K562 (cell line): ENCODE measurements at regions not wholly inside any gene's neighbourhood (a gene's known extent, or its start where the extent isn't known, plus 50 kb on each side); places are given as distances from the start of the nearest gene placed in this dataset.

Experiments
- ATAC-seq: fragments of 200-7000 bp; cut with Tn5 transposase; 3 replicates; pipeline ENCODE4 v1.9.1; 2020; ENCODE audit warnings: moderate library complexity
- BruUV-seq: library from RNA; stranded (reverse); fragments of 400-500 nt; replicated peaks from 2 replicates; lab custom pipeline; 2021; lab: Mats Ljungman, UMichigan
- CTCF ChIA-PET: fragments of 300-600 bp; formaldehyde crosslinking; extraction: SDS; loops from one replicate; lab custom pipeline; 2021; ENCODE audit warnings: low intra/inter-chr PET ratio; lab: Yijun Ruan, JAX
- POLR2A ChIA-PET: fragments of 300-600, 350-650 bp; sonication (Branson Sonifier 250); formaldehyde crosslinking; extraction: SDS; loops from one replicate; lab custom pipeline; 2021; ENCODE audit warnings: antibody characterized with exemption, inconsistent platforms; lab: Yijun Ruan, JAX
- DNase-seq, 4 experiments: peaks; one replicate each; pipeline versions ENCODE4 v3.0.0 to v3.0.0-alpha.2; 2011 to 2018; ENCODE audit warnings: low spot score in 3 of 4, mixed read lengths in 3 of 4; ENCODE audit errors: extremely low read depth in 1 of 4
- FAIRE-seq: peaks from 2 replicates; lab custom pipeline; 2011; peaks lifted over from hg19 to GRCh38; lab: Jason Lieb, UNC
- H2AFZ ChIP-seq: 2 replicates; pipeline ENCODE4 v1.6.0; 2011; ENCODE audit warnings: low read depth, low read length, control low read depth, inconsistent platforms
- H3K27ac ChIP-seq: fragments of 200-600 bp; 3 replicates; pipeline ENCODE4 v1.8.0; 2011; ENCODE audit warnings: low read depth, mild to moderate bottlenecking, control low read depth, inconsistent platforms, low read length, moderate library complexity, mixed read lengths; ENCODE audit errors: extremely low read depth
- H3K27me3 ChIP-seq, 2 experiments: fragments of 300-600 bp in 1 of 2; 2 replicates in 1 of 2; 3 replicates in 1 of 2; pipeline versions ENCODE4 v1.6.0 to v1.8.0; 2011; ENCODE audit warnings: inconsistent platforms in 2 of 2, low read length in 2 of 2, mild to moderate bottlenecking in 1 of 2, mixed read lengths in 1 of 2, moderate library complexity in 1 of 2; ENCODE audit not compliant: control insufficient read depth in 2 of 2, insufficient read depth in 2 of 2
- H3K36me3 ChIP-seq: fragments of 300-600 bp; 3 replicates; pipeline ENCODE4 v1.8.0; 2011; ENCODE audit warnings: mild to moderate bottlenecking, low read length, inconsistent platforms; ENCODE audit not compliant: control insufficient read depth, insufficient read depth
- H3K4me1 ChIP-seq, 2 experiments: fragments of 200-600 bp in 1 of 2; replicated peaks in 1 of 2; 2 replicates in 1 of 2; 3 replicates in 1 of 2; pipeline versions ENCODE4 v1.5.1 to v1.8.0; 2011; ENCODE audit warnings: inconsistent platforms in 2 of 2, low read length in 2 of 2, mild to moderate bottlenecking in 1 of 2, mixed read lengths in 1 of 2, moderate library complexity in 1 of 2; ENCODE audit not compliant: control insufficient read depth in 2 of 2, insufficient read depth in 2 of 2
- H3K4me2 ChIP-seq: 2 replicates; pipeline ENCODE4 v1.6.1; 2011; ENCODE audit warnings: low read length, control low read depth, inconsistent platforms, mixed read lengths; ENCODE audit not compliant: insufficient read depth
- H3K4me3 ChIP-seq: fragments of 200-600 bp; sonication (generic), shearing (Covaris generic); 2 replicates; pipeline ENCODE4 v1.5.1; 2016; ENCODE audit warnings: control low read depth, inconsistent platforms
- H3K79me2 ChIP-seq: fragments of 200-600 bp; 3 replicates; pipeline ENCODE4 v1.8.0; 2011; ENCODE audit warnings: low read length, inconsistent platforms; ENCODE audit not compliant: control insufficient read depth, insufficient read depth
- H3K9ac ChIP-seq, 2 experiments: 2 replicates each; pipeline versions ENCODE4 v1.6.0 to v1.6.1; 2011; ENCODE audit warnings: low read depth in 2 of 2, low read length in 2 of 2, control low read depth in 1 of 2, inconsistent platforms in 1 of 2, mild to moderate bottlenecking in 1 of 2, mixed read lengths in 1 of 2; ENCODE audit not compliant: insufficient read depth in 1 of 2
- H3K9me1 ChIP-seq: one replicate; pipeline ENCODE4 v1.6.0; 2011; ENCODE audit warnings: inconsistent platforms, mild to moderate bottlenecking, low read length, moderate library complexity; ENCODE audit not compliant: control insufficient read depth, insufficient read depth
- H3K9me3 ChIP-seq: replicated peaks from 2 replicates; pipeline ENCODE4 v1.5.1; 2011; ENCODE audit warnings: low read depth, low read length, inconsistent platforms; ENCODE audit not compliant: control insufficient read depth, insufficient read depth
- H4K20me1 ChIP-seq: replicated peaks from 2 replicates; pipeline ENCODE4 v1.6.1; 2011; ENCODE audit warnings: low read length, inconsistent platforms, mixed read lengths; ENCODE audit not compliant: control insufficient read depth, insufficient read depth
- ARID2 ChIP-seq: fragments of 450-650 bp; IDR thresholded peaks from 2 replicates; pipeline ENCODE4 v1.6.1; 2017; ENCODE audit warnings: antibody characterized with exemption, mild to moderate bottlenecking
- CC2D1A ChIP-seq: fragments of 450-650 bp; IDR thresholded peaks from 2 replicates; pipeline ENCODE4 v1.6.1; 2017; ENCODE audit warnings: mild to moderate bottlenecking
- FOXJ2 ChIP-seq: fragments of 200-800 bp; sonication (Bioruptor generic); IDR thresholded peaks from 2 replicates; pipeline ENCODE4 v1.6.1; 2016; ENCODE audit warnings: missing genetic modification characterization, missing compliant biosample characterization
- HLTF ChIP-seq: fragments of 450-650 bp; IDR thresholded peaks from 2 replicates; pipeline ENCODE4 v1.6.1; 2016
- LEF1 ChIP-seq: fragments of 450-650 bp; IDR thresholded peaks from 2 replicates; pipeline ENCODE4 v1.6.1; 2016; ENCODE audit warnings: mild to moderate bottlenecking
- MTF1 ChIP-seq: fragments of 250-450 bp; sonication (Bioruptor Pico); IDR thresholded peaks from 2 replicates; pipeline ENCODE4 v1.9.0; 2021; ENCODE audit warnings: moderate library complexity, mild to moderate bottlenecking, inconsistent platforms, borderline replicate concordance
- PBX2 ChIP-seq, 2 experiments: IDR thresholded peaks in 1 of 2; conservative IDR thresholded peaks in 1 of 2; 2 replicates each; pipeline ENCODE4 v1.6.1; 2016; ENCODE audit warnings: low read depth in 2 of 2, mild to moderate bottlenecking in 1 of 2, missing compliant biosample characterization in 1 of 2, missing genetic modification characterization in 1 of 2, moderate library complexity in 1 of 2
- RAD21 ChIP-seq, 2 experiments: fragments of 250-450 bp in 1 of 2; fragments of 450-650 bp in 1 of 2; sonication (Bioruptor Pico) in 1 of 2; formaldehyde crosslinking in 1 of 2; IDR thresholded peaks in 1 of 2; conservative IDR thresholded peaks in 1 of 2; 2 replicates each; pipeline versions ENCODE4 v1.4.0 to v1.8.0; 2020 to 2022; ENCODE audit warnings: mild to moderate bottlenecking in 2 of 2, moderate library complexity in 1 of 2
- SMC3 ChIP-seq: conservative IDR thresholded peaks from 2 replicates; pipeline ENCODE4 v1.6.1; 2011; ENCODE audit warnings: low read depth, low read length, improper control_type of control experiment; ENCODE audit not compliant: insufficient read depth
- ZNF316 ChIP-seq: fragments of 450-650 bp; IDR thresholded peaks from 2 replicates; pipeline ENCODE4 v1.6.1; 2016
- ZNF79 ChIP-seq: fragments of 250-450 bp; sonication (Bioruptor Pico); IDR thresholded peaks from 2 replicates; pipeline ENCODE4 v1.4.0; 2020; ENCODE audit warnings: low read depth, mild to moderate bottlenecking, moderate library complexity
- WGBS: fragments of 100-300 bp; shearing (Covaris generic); methylation state at CpG from one replicate; pipeline ENCODE4 v1.1.6; 2016; ENCODE audit warnings: low coverage, mixed read lengths; ENCODE audit not compliant: insufficient coverage; ENCODE audit errors: missing lambda C conversion rate; 5-methylcytosine and 5-hydroxymethylcytosine counted together
- in situ Hi-C: fragments of 300-500 bp; cut with MboI; formaldehyde crosslinking; loops from 4 replicates; pipeline ENCODE4 v1.15.0; 2018; ENCODE audit warnings: inconsistent platforms, mixed read lengths
- intact Hi-C: fragments of 100-400 bp; cut with micrococcal nuclease; formaldehyde crosslinking; loops from 2 replicates; pipeline ENCODE4 v1.14.2; 2022

GRCh38 chr12:59151243-59151642 lies 230.9 kb upstream of the LRIG3 start:
- Histone ChIP-seq H4K20me1 (no peaks in the 10 kb centered on the region), H3K27ac (no peak overlapping the region), H3K4me3 (no peak overlapping the region), H2AFZ (no peak overlapping the region), H3K9ac (no peak overlapping the region), H3K79me2 (no peaks in the 10 kb centered on the region), H3K9me1 (no peaks in the 10 kb centered on the region), H3K4me1 (no peaks in the 10 kb centered on the region), H3K9me3 (no peaks in the 10 kb centered on the region), H3K4me2 (no peak overlapping the region), H3K36me3 (no peaks in the 10 kb centered on the region), H3K27me3 (no peaks in the 10 kb centered on the region)
- in situ Hi-C loops: loop anchor here (25.0 kb wide), 1 partner anchor 1164 kb away; no protein-coding TSS in a partner anchor
- CTCF ChIA-PET: interaction anchor here (2.2 kb wide), 1 partner anchor 805 kb away, joined by 11 read pairs; no protein-coding TSS in a partner anchor
- ATAC-seq: no peak
- TF ChIP-seq LEF1 (no peak), ZNF316 (peak; percentile 15; the same call in 1 of the 2 replicates), MTF1 (CRISPR knock-in tag) (no peak), ARID2 (no peak), HLTF (no peak)
- no peak for FAIRE-seq
- intact Hi-C loops: no loop called here
- POLR2A ChIA-PET: no interaction called here
- BruUV-seq: no TSS peak
- no peak for DNase-seq

- in situ Hi-C loops (loop anchor here (25.0 kb wide), 1 partner anchor 1163 kb away; no protein-coding TSS in a partner anchor), intact Hi-C loops (loop anchor here (1.0 kb wide), 2 partner anchors 610 to 804 kb away; no protein-coding TSS in a partner anchor)
- no TSS peak for BruUV-seq
- Histone ChIP-seq H3K9me3 (no peaks in the 10 kb centered on the region), H3K79me2 (no peaks in the 10 kb centered on the region), H3K36me3 (no peaks in the 10 kb centered on the region), H3K4me3 (no peak overlapping the region), H2AFZ (no peak overlapping the region), H3K27ac (no peak overlapping the region), H3K9me1 (no peaks in the 10 kb centered on the region), H3K4me2 (no peak overlapping the region), H3K4me1 (no peaks in the 10 kb centered on the region), H4K20me1 (no peaks in the 10 kb centered on the region), H3K27me3 (no peaks in the 10 kb centered on the region), H3K9ac (no peak overlapping the region)
- peak; percentile 16 to 57 (median 20) for DNase-seq
- ChIA-PET CTCF (interaction anchor here (0.7 to 2.2 kb wide), 3 partner anchors 39 to 1165 kb away, joined by 3 to 11 read pairs (median 4); no protein-coding TSS in a partner anchor), POLR2A (no interaction called here)
- ATAC-seq: peak; percentile 87
- WGBS: 7% methylated on average over 2 of the region's 2 CpGs
- FAIRE-seq: peak; percentile 42
- TF ChIP-seq FOXJ2 (tag) (no peak), CC2D1A (no peak), SMC3 (peak; percentile 72), RAD21 (CRISPR knock-in tag; conservative IDR thresholded peaks at IDR 0.05 in 1 of 2, IDR thresholded peaks at IDR 0.05 in 1 of 2) (peak; percentile 59 to 85), PBX2 (CRISPR knock-in tag; IDR thresholded peaks at IDR 0.05; ENCODE audit: low read depth) (no peak), PBX2 (tag; conservative IDR thresholded peaks at IDR 0.05; ENCODE audit: low read depth) (no peak), ZNF79 (CRISPR knock-in tag) (no peak)
Observed at GRCh38 chr12:59149995-59150642, 229.8 kb upstream of the LRIG3 start.
